ENCODE measurements at regions not wholly inside any gene's neighbourhood (a gene's known extent, or its start where the extent isn't known, plus 50 kb on each side); places are given as distances from the start of the nearest gene placed in this dataset.

DNA sequence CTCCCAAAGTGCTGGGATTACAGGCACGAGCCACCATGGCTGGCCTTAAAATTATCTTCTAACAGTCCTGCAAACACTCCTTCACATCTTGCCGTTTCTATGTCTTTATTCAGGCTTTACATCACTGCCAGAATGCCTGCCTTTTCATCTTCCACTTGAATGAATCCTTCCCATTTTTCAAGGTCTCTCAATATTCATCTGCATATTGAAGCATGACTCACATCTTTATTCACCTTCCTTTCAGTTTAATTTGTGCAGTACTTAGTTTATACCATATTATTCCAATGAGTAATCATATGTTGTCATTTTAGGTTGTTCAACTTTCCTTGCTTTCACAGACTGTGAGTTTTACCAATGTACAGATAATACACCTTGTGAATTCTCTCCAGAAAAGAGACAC is 510.1 kb upstream of the PIK3C3 start:
- ATAC-seq (no peak), DNase-seq (no peak)
- no peak overlapping the region for H3K4me3 Mint-ChIP-seq
- H3K27me3 Mint-ChIP-seq (ENCODE audit: low read depth) = no peaks in the 10 kb centered on the region
- POLR2A ChIA-PET = no interaction called here
- no peaks in the 10 kb centered on the region for H3K4me1 Mint-ChIP-seq (ENCODE audit: low read depth)
- peaks cover 8% of the 10 kb centered on the region for H3K9me3 Mint-ChIP-seq (ENCODE audit: insufficient read depth)
- no peak overlapping the region for H3K27ac Mint-ChIP-seq
- CTCF ChIA-PET = no interaction called here
- H3K36me3 Mint-ChIP-seq (ENCODE audit: low read depth) = no peaks in the 10 kb centered on the region

DNA sequence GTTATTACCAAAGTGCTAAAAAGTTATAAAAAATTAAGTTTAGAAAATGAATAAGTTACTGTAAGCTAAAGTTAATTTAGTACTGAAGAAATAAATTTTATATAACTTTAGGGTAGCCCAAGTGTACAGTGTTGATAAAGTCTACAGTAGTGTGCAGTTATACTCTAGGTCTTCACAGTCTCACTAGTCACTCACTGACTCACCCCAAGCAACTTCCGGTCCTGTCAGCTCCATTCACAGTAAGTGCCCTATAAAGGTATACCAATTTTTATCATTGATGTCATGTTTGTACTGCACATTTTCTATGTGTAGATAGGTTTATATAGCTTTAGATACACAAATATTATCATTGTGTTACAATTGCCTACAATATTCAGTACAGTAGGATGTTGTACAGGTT is 518.3 kb upstream of the PIK3C3 start:
- no peaks in the 10 kb centered on the region for H3K9me3 Mint-ChIP-seq (ENCODE audit: insufficient read depth)
- CTCF ChIA-PET = no interaction called here
- no peaks in the 10 kb centered on the region for H3K36me3 Mint-ChIP-seq (ENCODE audit: low read depth)
- ATAC-seq (no peak), DNase-seq (no peak)
- no peaks in the 10 kb centered on the region for H3K27me3 Mint-ChIP-seq (ENCODE audit: low read depth)
- POLR2A ChIA-PET = no interaction called here
- H3K27ac Mint-ChIP-seq = no peak overlapping the region
- no peaks in the 10 kb centered on the region for H3K4me1 Mint-ChIP-seq (ENCODE audit: low read depth)
- no peak overlapping the region for H3K4me3 Mint-ChIP-seq

DNA sequence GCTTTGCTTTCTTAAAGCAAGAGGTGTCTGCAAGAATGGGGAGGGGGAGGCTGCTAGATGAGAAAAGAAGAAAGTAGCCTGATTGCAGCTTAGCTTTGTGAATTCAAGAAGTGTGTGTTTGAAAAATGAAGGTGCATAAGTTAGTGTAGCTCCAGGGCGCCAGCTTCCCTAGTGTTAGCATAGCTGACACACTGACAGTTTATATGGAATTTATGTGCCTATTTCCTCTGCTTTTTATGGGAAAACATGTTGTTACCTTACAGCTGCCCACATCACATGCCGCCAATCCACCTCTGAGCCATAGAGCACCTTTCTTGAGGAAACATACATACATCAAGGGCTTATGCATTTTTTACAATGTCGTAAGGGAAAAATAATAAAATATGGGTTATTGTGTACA is 536.4 kb upstream of the PIK3C3 start:
- no peaks in the 10 kb centered on the region for H3K27me3 Mint-ChIP-seq (ENCODE audit: low read depth)
- H3K9me3 Mint-ChIP-seq (ENCODE audit: insufficient read depth) = peaks cover 8% of the 10 kb centered on the region
- ChIA-PET CTCF (no interaction called here), POLR2A (no interaction called here)
- no peaks in the 10 kb centered on the region for H3K4me1 Mint-ChIP-seq (ENCODE audit: low read depth)
- H3K36me3 Mint-ChIP-seq (ENCODE audit: low read depth) = no peaks in the 10 kb centered on the region
- ATAC-seq = no peak
- DNase-seq = no peak
- H3K27ac Mint-ChIP-seq = no peak overlapping the region
- H3K4me3 Mint-ChIP-seq = no peak overlapping the region

GRCh38 chr18:41416044-41416443 is 539.0 kb upstream of the PIK3C3 start:
- Mint-ChIP-seq H3K4me1 (ENCODE audit: low read depth) (no peaks in the 10 kb centered on the region), H3K27ac (no peak overlapping the region), H3K9me3 (ENCODE audit: insufficient read depth) (peaks cover 12% of the 10 kb centered on the region), H3K36me3 (ENCODE audit: low read depth) (no peaks in the 10 kb centered on the region), H3K27me3 (ENCODE audit: low read depth) (no peaks in the 10 kb centered on the region), H3K4me3 (no peak overlapping the region)
- POLR2A ChIA-PET = no interaction called here
- no peak for ATAC-seq
- no peak for DNase-seq
- CTCF ChIA-PET = no interaction called here

- Mint-ChIP-seq H3K4me3 (no peak overlapping the region), H3K27ac (no peak overlapping the region), H3K4me1 (ENCODE audit: low read depth) (no peaks in the 10 kb centered on the region), H3K27me3 (ENCODE audit: low read depth) (no peaks in the 10 kb centered on the region), H3K9me3 (ENCODE audit: insufficient read depth) (peaks cover 12% of the 10 kb centered on the region), H3K36me3 (ENCODE audit: low read depth) (no peaks in the 10 kb centered on the region)
- no peak for ATAC-seq
- ChIA-PET CTCF (no interaction called here), POLR2A (no interaction called here)
- no peak for DNase-seq
These were observed 545.0 kb upstream of the PIK3C3 start for GRCh38 chr18:41410006-41410405.

DNA sequence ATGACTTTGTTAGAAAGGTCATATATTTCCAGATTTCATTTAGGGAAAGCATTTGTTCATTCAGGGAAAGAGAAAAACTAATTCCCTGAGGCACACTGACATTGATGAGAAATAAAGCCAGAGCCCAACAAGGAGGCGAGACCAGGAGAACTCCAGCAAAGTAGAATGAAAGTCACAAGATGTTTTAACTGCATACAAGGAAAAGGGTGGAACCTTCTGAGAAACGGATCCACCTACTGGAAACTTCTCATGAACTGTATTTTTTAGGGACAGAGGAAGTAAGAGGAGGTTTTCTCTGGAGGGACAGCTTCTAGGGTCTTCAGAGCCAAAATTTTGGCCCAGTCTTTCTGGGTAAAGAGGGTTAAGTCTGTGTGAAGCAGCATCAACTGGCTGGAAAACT is 548.2 kb upstream of the PIK3C3 start:
- peaks cover 4% of the 10 kb centered on the region for H3K9me3 Mint-ChIP-seq (ENCODE audit: insufficient read depth)
- no peak overlapping the region for H3K4me3 Mint-ChIP-seq
- POLR2A ChIA-PET = no interaction called here
- no peaks in the 10 kb centered on the region for H3K4me1 Mint-ChIP-seq (ENCODE audit: low read depth)
- H3K27ac Mint-ChIP-seq = no peak overlapping the region
- H3K27me3 Mint-ChIP-seq (ENCODE audit: low read depth) = no peaks in the 10 kb centered on the region
- CTCF ChIA-PET = no interaction called here
- no peak for ATAC-seq
- no peaks in the 10 kb centered on the region for H3K36me3 Mint-ChIP-seq (ENCODE audit: low read depth)
- no peak for DNase-seq

DNA sequence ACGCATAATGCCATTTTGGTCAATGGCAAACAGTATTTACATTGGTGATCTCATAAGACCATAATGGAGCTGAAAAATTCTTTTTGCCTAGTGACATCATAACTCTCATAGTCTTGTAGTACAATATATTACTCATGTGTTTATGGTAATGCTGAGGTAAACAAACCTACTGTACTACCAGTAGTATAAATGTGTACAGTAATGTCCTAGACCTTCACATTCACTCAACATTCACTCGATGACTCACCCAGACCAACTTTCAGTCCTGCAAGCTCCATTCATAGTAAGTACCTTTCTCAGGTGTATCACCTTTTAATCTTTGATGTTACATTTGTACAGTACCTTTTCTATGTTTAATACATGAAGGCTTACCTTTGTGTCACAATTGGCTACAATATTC is 558.2 kb upstream of the PIK3C3 start:
- no peaks in the 10 kb centered on the region for H3K27me3 Mint-ChIP-seq (ENCODE audit: low read depth)
- H3K27ac Mint-ChIP-seq = no peak overlapping the region
- H3K4me1 Mint-ChIP-seq (ENCODE audit: low read depth) = no peaks in the 10 kb centered on the region
- ATAC-seq = no peak
- ChIA-PET CTCF (no interaction called here), POLR2A (no interaction called here)
- no peak overlapping the region for H3K4me3 Mint-ChIP-seq
- H3K36me3 Mint-ChIP-seq (ENCODE audit: low read depth) = no peaks in the 10 kb centered on the region
- H3K9me3 Mint-ChIP-seq (ENCODE audit: insufficient read depth) = no peaks in the 10 kb centered on the region
- DNase-seq = no peak

DNA sequence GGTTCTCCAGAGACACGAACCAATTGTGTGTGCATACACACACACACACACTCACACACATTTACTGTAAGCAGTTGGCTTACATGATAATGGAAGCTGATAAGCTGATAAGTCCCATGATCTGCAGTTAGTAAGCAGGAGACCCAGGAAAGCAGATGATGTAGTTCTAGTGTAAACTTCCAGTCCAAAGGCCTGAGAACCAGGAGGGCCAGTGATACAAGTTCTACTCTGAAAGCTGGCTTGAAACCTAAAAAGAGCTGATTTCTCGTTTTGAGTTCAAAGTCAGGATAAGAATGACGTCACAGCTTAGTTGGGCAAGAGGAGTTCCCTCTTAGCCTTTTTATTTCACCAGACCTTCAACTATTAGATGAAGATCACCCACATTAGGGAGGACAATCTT is 558.8 kb upstream of the PIK3C3 start:
- H3K9me3 Mint-ChIP-seq (ENCODE audit: insufficient read depth) = no peaks in the 10 kb centered on the region
- H3K27me3 Mint-ChIP-seq (ENCODE audit: low read depth) = no peaks in the 10 kb centered on the region
- ATAC-seq (no peak), DNase-seq (no peak)
- H3K36me3 Mint-ChIP-seq (ENCODE audit: low read depth) = no peaks in the 10 kb centered on the region
- ChIA-PET POLR2A (no interaction called here), CTCF (no interaction called here)
- no peaks in the 10 kb centered on the region for H3K4me1 Mint-ChIP-seq (ENCODE audit: low read depth)
- H3K4me3 Mint-ChIP-seq = no peak overlapping the region
- no peak overlapping the region for H3K27ac Mint-ChIP-seq

GRCh38 chr18:41395695-41396094 is 559.3 kb upstream of the PIK3C3 start:
- DNase-seq (no peak), ATAC-seq (no peak)
- H3K27me3 Mint-ChIP-seq (ENCODE audit: low read depth) = no peaks in the 10 kb centered on the region
- H3K4me3 Mint-ChIP-seq = no peak overlapping the region
- CTCF ChIA-PET = no interaction called here
- H3K27ac Mint-ChIP-seq = no peak overlapping the region
- POLR2A ChIA-PET = no interaction called here
- no peaks in the 10 kb centered on the region for H3K36me3 Mint-ChIP-seq (ENCODE audit: low read depth)
- H3K4me1 Mint-ChIP-seq (ENCODE audit: low read depth) = no peaks in the 10 kb centered on the region
- no peaks in the 10 kb centered on the region for H3K9me3 Mint-ChIP-seq (ENCODE audit: insufficient read depth)

DNA sequence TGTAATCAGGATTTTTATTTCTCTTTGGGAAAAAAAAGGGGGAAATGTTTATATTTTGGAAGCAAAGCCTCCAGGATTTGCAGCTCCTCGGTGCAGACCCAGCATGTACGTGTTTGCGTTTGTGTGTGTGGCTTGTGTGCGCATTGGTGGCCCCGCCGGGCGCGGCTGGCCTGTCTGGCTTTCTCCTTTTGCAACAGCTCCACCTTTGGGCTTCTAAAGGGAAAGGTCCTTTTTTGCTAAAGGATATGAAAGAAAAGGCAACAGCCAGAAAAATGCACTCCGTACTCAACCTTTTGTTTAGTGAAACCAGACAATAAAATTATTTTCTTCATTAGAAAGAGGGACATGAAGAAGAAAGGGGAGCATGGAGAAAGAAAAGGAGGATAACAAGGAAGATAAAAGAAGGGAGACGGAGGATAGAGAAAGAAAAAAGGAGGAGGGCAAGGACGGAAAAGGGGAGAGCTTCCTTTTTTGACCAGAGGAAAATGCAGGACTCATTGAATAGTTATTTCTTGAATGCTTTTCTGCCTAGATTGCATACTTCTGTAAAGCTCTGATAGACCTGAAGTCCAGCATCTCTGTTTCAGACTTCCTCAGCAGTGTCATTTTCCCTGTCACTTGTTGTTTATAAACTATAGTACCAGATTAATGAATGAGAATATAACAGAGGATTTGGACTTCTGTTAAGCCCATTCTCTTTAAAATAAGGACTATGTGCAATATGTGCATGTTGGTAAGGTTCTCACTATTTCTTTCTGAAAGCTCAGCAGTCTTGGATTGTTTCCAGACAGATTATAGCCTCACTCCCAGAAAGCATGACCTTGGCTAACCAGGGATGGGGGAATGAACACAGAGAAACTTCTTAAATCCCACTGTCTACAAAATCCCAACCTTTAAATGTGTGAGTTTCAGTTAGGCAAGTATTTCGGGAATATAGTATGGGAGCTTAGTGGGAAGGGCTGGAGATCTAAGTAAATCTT is 563.1 kb upstream of the PIK3C3 start:
- no peaks in the 10 kb centered on the region for H3K4me1 Mint-ChIP-seq (ENCODE audit: low read depth)
- no peaks in the 10 kb centered on the region for H3K9me3 Mint-ChIP-seq (ENCODE audit: insufficient read depth)

GRCh38 chr18:41390309-41390708 is 564.7 kb upstream of the PIK3C3 start:
- Mint-ChIP-seq H3K4me1 (ENCODE audit: low read depth) (no peaks in the 10 kb centered on the region), H3K4me3 (no peak overlapping the region), H3K36me3 (ENCODE audit: low read depth) (no peaks in the 10 kb centered on the region), H3K27me3 (ENCODE audit: low read depth) (no peaks in the 10 kb centered on the region), H3K27ac (no peak overlapping the region), H3K9me3 (ENCODE audit: insufficient read depth) (no peaks in the 10 kb centered on the region)
- ChIA-PET POLR2A (no interaction called here), CTCF (no interaction called here)
- ATAC-seq = no peak
- no peak for DNase-seq

More for the DNA sequence above, 563.1 kb upstream of the PIK3C3 start:
- no peak for ATAC-seq
- H3K36me3 Mint-ChIP-seq (ENCODE audit: low read depth) = no peaks in the 10 kb centered on the region
- H3K27me3 Mint-ChIP-seq (ENCODE audit: low read depth) = no peaks in the 10 kb centered on the region
- POLR2A ChIA-PET = no interaction called here
- CTCF ChIA-PET = no interaction called here
- no peak for DNase-seq
- no peak overlapping the region for H3K27ac Mint-ChIP-seq
- H3K4me3 Mint-ChIP-seq = no peak overlapping the region

DNA sequence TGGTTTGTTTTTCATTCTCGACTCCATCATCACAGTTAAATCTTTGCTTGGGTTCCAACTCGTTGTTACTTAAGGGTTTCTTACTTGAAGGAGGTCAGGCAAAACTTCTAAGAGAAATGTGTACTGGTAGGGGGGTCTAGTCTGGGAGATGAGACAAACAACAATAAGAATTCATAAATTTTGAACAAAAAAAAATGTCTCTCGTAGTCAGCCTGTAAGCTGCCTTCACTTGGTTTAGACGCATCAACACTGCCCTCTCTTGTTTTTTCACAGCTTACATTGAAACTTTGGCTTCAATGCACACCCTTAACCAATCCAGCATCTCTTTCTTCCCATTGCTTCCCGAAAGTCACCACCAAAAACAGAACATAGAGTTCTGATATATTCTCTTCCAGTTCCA is 576.4 kb upstream of the PIK3C3 start:
- Mint-ChIP-seq H3K9me3 (ENCODE audit: insufficient read depth) (no peaks in the 10 kb centered on the region), H3K27me3 (ENCODE audit: low read depth) (no peaks in the 10 kb centered on the region), H3K27ac (no peak overlapping the region), H3K36me3 (ENCODE audit: low read depth) (no peaks in the 10 kb centered on the region), H3K4me1 (ENCODE audit: low read depth) (no peaks in the 10 kb centered on the region), H3K4me3 (no peak overlapping the region)
- DNase-seq (no peak), ATAC-seq (no peak)
- ChIA-PET POLR2A (no interaction called here), CTCF (no interaction called here)

- ChIA-PET POLR2A (no interaction called here), CTCF (no interaction called here)
- ATAC-seq (no peak), DNase-seq (no peak)
- Mint-ChIP-seq H3K4me1 (ENCODE audit: low read depth) (no peaks in the 10 kb centered on the region), H3K36me3 (ENCODE audit: low read depth) (no peaks in the 10 kb centered on the region), H3K27me3 (ENCODE audit: low read depth) (no peaks in the 10 kb centered on the region), H3K4me3 (no peak overlapping the region), H3K9me3 (ENCODE audit: insufficient read depth) (no peaks in the 10 kb centered on the region), H3K27ac (no peak overlapping the region)
These were observed 581.4 kb upstream of the PIK3C3 start for GRCh38 chr18:41373612-41374011.
